ENCODE measurements at regions not wholly inside any gene's neighbourhood (a gene's known extent, or its start where the extent isn't known, plus 50 kb on each side); places are given as distances from the start of the nearest gene placed in this dataset.
"Not testable (repeated sequence)": the region's sequence is repeated elsewhere in the genome, so short reads cannot be mapped to it uniquely, and the experiment has no call there.

- no peak for DNase-seq
Observed at GRCh38 chr4:163697121-163697520, 202.6 kb downstream of the TMA16 start.

- DNase-seq: not testable (repeated sequence)
Observed at GRCh38 chr4:163700383-163700782, 205.9 kb downstream of the TMA16 start.

GRCh38 chr4:163701916-163702315 is 207.4 kb downstream of the TMA16 start:
- no peak for DNase-seq

- no peak for DNase-seq
Observed at GRCh38 chr4:163702736-163703135, 208.2 kb downstream of the TMA16 start.

GRCh38 chr4:163703251-163703650 is 208.8 kb downstream of the TMA16 start:
- DNase-seq: no peak

- DNase-seq: no peak
Observed at GRCh38 chr4:163707873-163708272, 213.4 kb downstream of the TMA16 start.

GRCh38 chr4:163709601-163710000 is 215.1 kb downstream of the TMA16 start:
- no peak for DNase-seq

- no peak for DNase-seq
Observed at GRCh38 chr4:163710158-163710557, 215.7 kb downstream of the TMA16 start.

- DNase-seq: not testable (repeated sequence)
Observed at GRCh38 chr4:163724495-163724894, 230.0 kb downstream of the TMA16 start.

- no peak for DNase-seq
Observed at GRCh38 chr4:163726641-163727040, 232.2 kb downstream of the TMA16 start.

- DNase-seq: no peak
Observed at GRCh38 chr4:163731071-163731470, 236.6 kb downstream of the TMA16 start.

GRCh38 chr4:163732473-163732872 is 238.0 kb downstream of the TMA16 start:
- no peak for DNase-seq

- no peak for DNase-seq
Observed at GRCh38 chr4:163736876-163737275, 242.4 kb downstream of the TMA16 start.

- DNase-seq: not testable (repeated sequence)
Observed at GRCh38 chr4:163737846-163738245, 243.4 kb downstream of the TMA16 start.

GRCh38 chr4:163738521-163738920 is 244.0 kb downstream of the TMA16 start:
- DNase-seq: no peak

GRCh38 chr4:163744861-163745260 is 250.4 kb downstream of the TMA16 start:
- DNase-seq: no peak

GRCh38 chr4:163747293-163747692 is 252.8 kb downstream of the TMA16 start:
- no peak for DNase-seq

GRCh38 chr4:163747886-163748285 is 253.4 kb downstream of the TMA16 start:
- no peak for DNase-seq

- no peak for DNase-seq
Observed at GRCh38 chr4:163748449-163748848, 254.0 kb downstream of the TMA16 start.

GRCh38 chr4:163755013-163755412 is 260.5 kb downstream of the TMA16 start:
- DNase-seq: no peak

- DNase-seq: no peak
Observed at GRCh38 chr4:163757219-163757618, 262.7 kb downstream of the TMA16 start.

GRCh38 chr4:163758032-163758431 is 263.5 kb downstream of the TMA16 start:
- DNase-seq: no peak

GRCh38 chr4:163762741-163763140 is 268.3 kb downstream of the TMA16 start:
- no peak for DNase-seq

GRCh38 chr4:163764569-163764968 is 270.1 kb downstream of the TMA16 start:
- no peak for DNase-seq

- DNase-seq: no peak
Observed at GRCh38 chr4:163768014-163768413, 273.5 kb downstream of the TMA16 start.

- no peak for DNase-seq
Observed at GRCh38 chr4:163772238-163772637, 277.7 kb downstream of the TMA16 start.
